Keratinocyte (primary cell): ENCODE measurements at regions not wholly inside any gene's neighbourhood (a gene's known extent, or its start where the extent isn't known, plus 50 kb on each side); places are given as distances from the start of the nearest gene placed in this dataset.

Source experiments
- DNase-seq: peaks from one replicate; pipeline ENCODE4 v3.0.0-alpha.2; 2011; ENCODE audit warnings: low read depth, missing footprints, low spot score
- FAIRE-seq: peaks from 2 replicates; lab custom pipeline; 2011; peaks lifted over from hg19 to GRCh38; lab: Jason Lieb, UNC
- H2AFZ ChIP-seq: 2 replicates; pipeline ENCODE4 v1.6.0; 2012; ENCODE audit warnings: low read length, control low read depth, inconsistent platforms; ENCODE audit not compliant: control insufficient read depth
- H3K27ac ChIP-seq: 2 replicates; pipeline ENCODE4 v1.5.1; 2011; ENCODE audit warnings: low read length; ENCODE audit not compliant: control insufficient read depth, insufficient read depth
- H3K27me3 ChIP-seq: 3 replicates; pipeline ENCODE4 v1.6.0; 2011; ENCODE audit warnings: low read length; ENCODE audit not compliant: control insufficient read depth, insufficient read depth; ENCODE audit errors: extremely low read depth
- H3K36me3 ChIP-seq, 2 experiments: 2 replicates in 1 of 2; 3 replicates in 1 of 2; pipeline ENCODE4 v1.5.1; 2011; ENCODE audit warnings: low read length in 2 of 2, mild to moderate bottlenecking in 1 of 2; ENCODE audit not compliant: control insufficient read depth in 2 of 2, insufficient read depth in 2 of 2; ENCODE audit errors: extremely low read depth in 1 of 2
- H3K4me1 ChIP-seq: 3 replicates; pipeline ENCODE4 v1.5.1; 2011; ENCODE audit warnings: low read length; ENCODE audit not compliant: control insufficient read depth, insufficient read depth; ENCODE audit errors: extremely low read depth
- H3K4me2 ChIP-seq: 3 replicates; pipeline ENCODE4 v1.6.0; 2011; ENCODE audit warnings: low read depth, low read length; ENCODE audit not compliant: control insufficient read depth, insufficient read depth; ENCODE audit errors: extremely low read depth
- H3K4me3 ChIP-seq, 3 experiments: fragments of 200-600 bp in 1 of 3; sonication (generic) in 1 of 3; 2 replicates in 2 of 3; 3 replicates in 1 of 3; pipeline ENCODE4 v1.5.1; 2011 to 2016; ENCODE audit warnings: low read length in 3 of 3, mild to moderate bottlenecking in 3 of 3, control low read depth in 2 of 3, inconsistent platforms in 1 of 3, low read depth in 1 of 3, mixed read lengths in 1 of 3, mixed run types in 1 of 3, moderate library complexity in 1 of 3; ENCODE audit not compliant: control insufficient read depth in 2 of 3, insufficient read depth in 2 of 3; ENCODE audit errors: extremely low read depth in 1 of 3
- H3K79me2 ChIP-seq: 2 replicates; pipeline ENCODE4 v1.6.0; 2012; ENCODE audit warnings: low read length; ENCODE audit not compliant: control insufficient read depth, insufficient read depth
- H3K9ac ChIP-seq: 3 replicates; pipeline ENCODE4 v1.6.0; 2011; ENCODE audit warnings: low read length; ENCODE audit not compliant: control insufficient read depth, insufficient read depth; ENCODE audit errors: extremely low read depth
- H3K9me1 ChIP-seq: 3 replicates; pipeline ENCODE4 v1.6.0; 2011; ENCODE audit warnings: low read length; ENCODE audit not compliant: control insufficient read depth, insufficient read depth; ENCODE audit errors: extremely low read depth
- H3K9me3 ChIP-seq: 2 replicates; pipeline ENCODE4 v1.5.1; 2012; ENCODE audit warnings: low read depth, low read length; ENCODE audit not compliant: control insufficient read depth
- H4K20me1 ChIP-seq: 3 replicates; pipeline ENCODE4 v1.6.0; 2011; ENCODE audit warnings: low read length; ENCODE audit not compliant: control insufficient read depth, insufficient read depth; ENCODE audit errors: extremely low read depth
- EZH2 ChIP-seq: IDR thresholded peaks from one replicate; pipeline ENCODE4 v1.6.1; 2012; ENCODE audit warnings: inconsistent platforms, mild to moderate bottlenecking, low read length, moderate library complexity
- dilution Hi-C: fragments of 300-500 bp; cut with MboI; formaldehyde crosslinking; loops from one replicate; pipeline ENCODE4 v1.7.0; 2020; ENCODE audit warnings: low sequenced_read_pairs; ENCODE audit not compliant: extremely low pct_ligation_motif_present
- TF ChIP-seq, protein P1 (sequence below), 3 experiments: IDR thresholded peaks in 1 of 3; conservative IDR thresholded peaks in 1 of 3; optimal IDR thresholded peaks in 1 of 3; 2 replicates in 2 of 3; 3 replicates in 1 of 3; pipeline versions ENCODE3 to v1.5.1; 2011; ENCODE audit warnings: low read length in 3 of 3, mild to moderate bottlenecking in 3 of 3, moderate library complexity in 2 of 3, control low read depth in 1 of 3, inconsistent platforms in 1 of 3; ENCODE audit not compliant: insufficient read depth in 2 of 3; ENCODE audit errors: extremely low read depth in 1 of 3

DNA sequence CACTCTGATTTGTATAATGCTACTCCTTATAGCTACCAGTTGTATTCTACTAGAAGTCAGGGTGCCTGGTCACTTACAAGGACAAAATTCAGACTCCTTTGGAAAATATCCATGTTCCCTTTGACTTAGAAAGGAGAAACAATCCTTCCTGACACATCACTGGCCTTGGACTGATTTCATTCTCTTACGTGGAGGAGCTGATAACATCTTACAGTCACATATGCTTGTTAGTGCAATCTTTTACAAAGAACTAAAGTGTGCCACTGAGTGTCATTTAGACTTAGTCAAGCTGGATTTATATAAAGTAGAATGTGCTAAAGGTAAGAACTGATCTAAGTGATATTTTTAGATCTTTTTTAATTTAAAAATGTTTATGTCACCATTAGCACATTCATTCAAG is 131.0 kb upstream of the TMTC2 start:
- no peaks in the 10 kb centered on the region for H3K79me2 ChIP-seq
- no peaks in the 10 kb centered on the region for H3K4me1 ChIP-seq
- H3K27me3 ChIP-seq = no peaks in the 10 kb centered on the region
- no peaks in the 10 kb centered on the region for H3K9me1 ChIP-seq
- no peak for DNase-seq
- no peaks in the 10 kb centered on the region for H4K20me1 ChIP-seq
- H3K9me3 ChIP-seq = no peaks in the 10 kb centered on the region
- dilution Hi-C loops = no loop called here
- no peak overlapping the region for H3K4me3 ChIP-seq
- TF ChIP-seq, protein P1, sequence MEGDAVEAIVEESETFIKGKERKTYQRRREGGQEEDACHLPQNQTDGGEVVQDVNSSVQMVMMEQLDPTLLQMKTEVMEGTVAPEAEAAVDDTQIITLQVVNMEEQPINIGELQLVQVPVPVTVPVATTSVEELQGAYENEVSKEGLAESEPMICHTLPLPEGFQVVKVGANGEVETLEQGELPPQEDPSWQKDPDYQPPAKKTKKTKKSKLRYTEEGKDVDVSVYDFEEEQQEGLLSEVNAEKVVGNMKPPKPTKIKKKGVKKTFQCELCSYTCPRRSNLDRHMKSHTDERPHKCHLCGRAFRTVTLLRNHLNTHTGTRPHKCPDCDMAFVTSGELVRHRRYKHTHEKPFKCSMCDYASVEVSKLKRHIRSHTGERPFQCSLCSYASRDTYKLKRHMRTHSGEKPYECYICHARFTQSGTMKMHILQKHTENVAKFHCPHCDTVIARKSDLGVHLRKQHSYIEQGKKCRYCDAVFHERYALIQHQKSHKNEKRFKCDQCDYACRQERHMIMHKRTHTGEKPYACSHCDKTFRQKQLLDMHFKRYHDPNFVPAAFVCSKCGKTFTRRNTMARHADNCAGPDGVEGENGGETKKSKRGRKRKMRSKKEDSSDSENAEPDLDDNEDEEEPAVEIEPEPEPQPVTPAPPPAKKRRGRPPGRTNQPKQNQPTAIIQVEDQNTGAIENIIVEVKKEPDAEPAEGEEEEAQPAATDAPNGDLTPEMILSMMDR (optimal IDR thresholded peaks at IDR 0.05 in 1 of 3, IDR thresholded peaks at IDR 0.05 in 1 of 3, conservative IDR thresholded peaks at IDR 0.05 in 1 of 3; ENCODE audit: extremely low read depth in 1 of 3, insufficient read depth in 2 of 3, low read length in 3 of 3) = no peak
- TF ChIP-seq EZH2 = no peak
- no peak overlapping the region for H3K9ac ChIP-seq
- no peak for FAIRE-seq
- H2AFZ ChIP-seq = no peak overlapping the region
- H3K36me3 ChIP-seq = no peaks in the 10 kb centered on the region
- no peak overlapping the region for H3K4me2 ChIP-seq
- no peak overlapping the region for H3K27ac ChIP-seq

- no peak overlapping the region for H3K9ac ChIP-seq
- H3K9me1 ChIP-seq = no peaks in the 10 kb centered on the region
- H3K4me1 ChIP-seq = no peaks in the 10 kb centered on the region
- H2AFZ ChIP-seq = no peak overlapping the region
- H3K27me3 ChIP-seq = no peaks in the 10 kb centered on the region
- no peak overlapping the region for H3K4me2 ChIP-seq
- H3K9me3 ChIP-seq = no peaks in the 10 kb centered on the region
- DNase-seq (no peak), FAIRE-seq (no peak)
- no peaks in the 10 kb centered on the region for H4K20me1 ChIP-seq
- H3K27ac ChIP-seq = no peak overlapping the region
- H3K36me3 ChIP-seq = no peaks in the 10 kb centered on the region
- TF ChIP-seq, protein P1 (optimal IDR thresholded peaks at IDR 0.05 in 1 of 3, IDR thresholded peaks at IDR 0.05 in 1 of 3, conservative IDR thresholded peaks at IDR 0.05 in 1 of 3; ENCODE audit: extremely low read depth in 1 of 3, insufficient read depth in 2 of 3, low read length in 3 of 3) = no peak
- TF ChIP-seq EZH2 = no peak
- H3K79me2 ChIP-seq = no peaks in the 10 kb centered on the region
- dilution Hi-C loops = no loop called here
- H3K4me3 ChIP-seq = no peak overlapping the region
These were observed 120.7 kb upstream of the TMTC2 start for GRCh38 chr12:82565966-82566365.
